ENCODE measurements at regions not wholly inside any gene's neighbourhood (a gene's known extent, or its start where the extent isn't known, plus 50 kb on each side); places are given as distances from the start of the nearest gene placed in this dataset.

- TF ChIP-seq FOS (IDR thresholded peaks at IDR 0.05; ENCODE audit: low read depth, low read length), result no peak
- TF ChIP-seq NFE2L2 (IDR thresholded peaks at IDR 0.05; ENCODE audit: low read depth, low read length), result no peak
- no peak for TF ChIP-seq USF2 (IDR thresholded peaks at IDR 0.05; ENCODE audit: low read depth, low read length)
- no peak for TF ChIP-seq CHD1 (IDR thresholded peaks at IDR 0.05; ENCODE audit: low read depth, low read length)
- TF ChIP-seq ELK1 (IDR thresholded peaks at IDR 0.05; ENCODE audit: borderline replicate concordance, low read depth, low read length), result no peak
- no peak for TF ChIP-seq SMC3 (IDR thresholded peaks at IDR 0.05; ENCODE audit: low read depth, low read length)
- TF ChIP-seq RAD21 (IDR thresholded peaks at IDR 0.05; ENCODE audit: low read length), result no peak
- no peak for TF ChIP-seq MAZ (IDR thresholded peaks at IDR 0.05; ENCODE audit: borderline replicate concordance, low read depth, low read length)
- no peak for TF ChIP-seq RCOR1 (IDR thresholded peaks at IDR 0.05; ENCODE audit: insufficient replicate concordance, low read length)
- TF ChIP-seq MXI1 (IDR thresholded peaks at IDR 0.05; ENCODE audit: borderline replicate concordance, low read depth, low read length), result no peak
- no peak for TF ChIP-seq CEBPB (IDR thresholded peaks at IDR 0.05; ENCODE audit: low read depth, low read length)
- no peak for TF ChIP-seq POLR2A (IDR thresholded peaks at IDR 0.05; ENCODE audit: low read depth, low read length)
- TF ChIP-seq CTCF (conservative IDR thresholded peaks at IDR 0.05; ENCODE audit: low read depth, low read length), result no peak
- no peak for TF ChIP-seq RFX5 (IDR thresholded peaks at IDR 0.05; ENCODE audit: low read depth, low read length)
- no peak for TF ChIP-seq BHLHE40 (IDR thresholded peaks at IDR 0.05; ENCODE audit: low read depth, low read length)
- TF ChIP-seq MAFK (IDR thresholded peaks at IDR 0.05; ENCODE audit: low read depth, low read length), result no peak
- no peak overlapping the region for H3K9ac ChIP-seq (ENCODE audit: low read depth, low read length)
- dilution Hi-C loops (cut with HindIII; ENCODE audit: low sequenced_read_pairs, unreplicated experiment) (no loop called here), intact Hi-C loops (cut with micrococcal nuclease) (no loop called here), in situ Hi-C loops (cut with MboI; ENCODE audit: low sequenced_read_pairs) (no loop called here)
- no peak overlapping the region for H3K4me3 ChIP-seq (ENCODE audit: insufficient read depth, low read depth, low read length)
- no peak overlapping the region for H2BK120ac ChIP-seq (ENCODE audit: low read depth, low read length)
- no peak overlapping the region for H3K4me2 ChIP-seq (ENCODE audit: low read depth, low read length)
- H3K18ac ChIP-seq (ENCODE audit: low read depth, low read length), result no peak overlapping the region
- H2BK20ac ChIP-seq (ENCODE audit: low read depth, low read length), result no peak overlapping the region
- no peak overlapping the region for H2AK5ac ChIP-seq (ENCODE audit: low read depth, low read length)
- H2AFZ ChIP-seq (replicated peaks; ENCODE audit: low read length, poor library complexity), result no peak overlapping the region
- no peak overlapping the region for H3K56ac ChIP-seq (ENCODE audit: extremely low read depth, insufficient read depth, low read length)
- H3K27ac ChIP-seq (ENCODE audit: insufficient read depth, low read length), result no peak overlapping the region
- no peak overlapping the region for H3K4ac ChIP-seq (ENCODE audit: low read depth, low read length)
- ChIA-PET CTCF (no interaction called here), POLR2A (ENCODE audit: unreplicated experiment) (no interaction called here)
- no peak overlapping the region for H3K23ac ChIP-seq (ENCODE audit: low read depth, low read length)
- no peak overlapping the region for H2BK5ac ChIP-seq (ENCODE audit: low read depth, low read length, poor library complexity, severe bottlenecking)
- H3K9me1 ChIP-seq (ENCODE audit: insufficient read depth, low read length), result no peaks in the 10 kb centered on the region
- H2BK15ac ChIP-seq (ENCODE audit: low read depth, low read length), result no peak overlapping the region
- no peak overlapping the region for H4K8ac ChIP-seq (ENCODE audit: low read depth in 2 of 2, low read length in 2 of 2)
- H3K36me3 ChIP-seq (ENCODE audit: control insufficient read depth, insufficient read depth, low read length), result no peaks in the 10 kb centered on the region
- no peak overlapping the region for H4K5ac ChIP-seq (ENCODE audit: low read depth, low read length)
- H3K14ac ChIP-seq (replicated peaks; ENCODE audit: low read depth, low read length), result no peak overlapping the region
- H2AK9ac ChIP-seq (replicated peaks; ENCODE audit: low read depth, low read length, poor library complexity), result no peak overlapping the region
- 100% methylated on average over 1 of the region's 7 CpGs; no CpG with 5 or more reads in 1 of the 2 experiments for WGBS, 2 experiments (ENCODE audit: extremely low coverage in 2 of 2, insufficient read length in 1 of 2)
- BruUV-seq (replicated peaks), result no TSS peak
- H3K79me1 ChIP-seq (ENCODE audit: low read depth in 1 of 2, low read length in 2 of 2), result no peaks in the 10 kb centered on the region
- H3K9me3 ChIP-seq (ENCODE audit: control insufficient read depth, insufficient read depth, low read length), result no peaks in the 10 kb centered on the region
- no peak overlapping the region for H4K91ac ChIP-seq (ENCODE audit: insufficient read depth, low read depth, low read length)
- DNase-seq (no peak), ATAC-seq (ENCODE audit: low read depth) (no peak)
- no peaks in the 10 kb centered on the region for H3K4me1 ChIP-seq (ENCODE audit: control insufficient read depth, insufficient read depth, low read length)
- H4K20me1 ChIP-seq (ENCODE audit: insufficient read depth, low read length), result no peaks in the 10 kb centered on the region
- H3K27me3 ChIP-seq (ENCODE audit: control insufficient read depth, insufficient read depth, low read length), result peaks cover 3% of the 10 kb centered on the region; the same call in 1 of the 2 replicates
These were observed 379.1 kb upstream of the PROK2 start for GRCh38 chr3:72163809-72164634.

Measured in IMR-90 (cell line).